Stimulated activated CD8-positive, alpha-beta memory T cell treated with anti-CD3 and anti-CD28 coated beads, Interleukin-15, amount 100 ng/mL, for 1 hour (primary cell): ENCODE measurements at regions not wholly inside any gene's neighbourhood (a gene's known extent, or its start where the extent isn't known, plus 50 kb on each side); places are given as distances from the start of the nearest gene placed in this dataset.

ENCODE experiments used
- DNase-seq: peaks from one replicate; pipeline ENCODE4 v3.0.0-alpha.2; 2020; ENCODE audit warnings: low read depth

GRCh38 chr3:6770397-6770690 lies 90.6 kb upstream of the GRM7 start:
- no peak for DNase-seq

- DNase-seq = no peak
These were observed 89.7 kb upstream of the GRM7 start for GRCh38 chr3:6771171-6771570.

GRCh38 chr3:6779140-6779539 lies 81.8 kb upstream of the GRM7 start:
- no peak for DNase-seq

- no peak for DNase-seq
These were observed 79.8 kb upstream of the GRM7 start for GRCh38 chr3:6781092-6781491.

- no peak for DNase-seq
These were observed 75.2 kb upstream of the GRM7 start for GRCh38 chr3:6785726-6786125.

GRCh38 chr3:6791161-6791560 lies 69.8 kb upstream of the GRM7 start:
- no peak for DNase-seq

GRCh38 chr3:6799264-6799915 lies 61.5 kb upstream of the GRM7 start:
- DNase-seq = no peak

GRCh38 chr3:6803619-6804018 lies 57.3 kb upstream of the GRM7 start:
- DNase-seq = no peak

GRCh38 chr3:6805236-6805635 lies 55.7 kb upstream of the GRM7 start:
- no peak for DNase-seq

- DNase-seq = no peak
These were observed 53.9 kb upstream of the GRM7 start for GRCh38 chr3:6806991-6807390.

GRCh38 chr3:6807967-6808588 lies 52.8 kb upstream of the GRM7 start:
- no peak for DNase-seq

- DNase-seq = no peak
These were observed 51.6 kb upstream of the GRM7 start for GRCh38 chr3:6809349-6809748.
